Transverse colon (tissue), 4 donors: ENCODE measurements at regions not wholly inside any gene's neighbourhood (a gene's known extent, or its start where the extent isn't known, plus 50 kb on each side); places are given as distances from the start of the nearest gene placed in this dataset.

ENCODE experiments used
- CTCF ChIP-seq, 5 experiments: fragments of 200-600 bp in 3 of 5; fragments of 450-650 bp in 2 of 5; sonication (generic) in 3 of 5; IDR thresholded peaks; 1 replicate in 2 of 5; 2 replicates in 3 of 5; pipeline ENCODE4 v1.5.1; 2016 to 2017; ENCODE audit warnings: antibody characterized with exemption in 5 of 5, inconsistent platforms in 3 of 5, mild to moderate bottlenecking in 2 of 5, moderate library complexity in 1 of 5
- POLR2A ChIP-seq: fragments of 450-650 bp; IDR thresholded peaks from one replicate; pipeline ENCODE4 v1.6.1; 2016; ENCODE audit warnings: antibody characterized with exemption, mild to moderate bottlenecking, moderate library complexity
- POLR2AphosphoS5 ChIP-seq, 3 donors: sonication (generic); formaldehyde crosslinking; IDR thresholded peaks; one replicate each; pipeline ENCODE4 v1.6.1; 2016; ENCODE audit warnings: antibody characterized with exemption in 3 of 3

- TF ChIP-seq CTCF (IDR thresholded peaks at IDR 0.05) (no peak), POLR2A (no peak), POLR2AphosphoS5 (IDR thresholded peaks at IDR 0.05) (no peak)
Measured at GRCh38 chr20:3318226-3318884, 79.4 kb upstream of the SLC4A11 start.
